ENCODE measurements at regions not wholly inside any gene's neighbourhood (a gene's known extent, or its start where the extent isn't known, plus 50 kb on each side); places are given as distances from the start of the nearest gene placed in this dataset.
"Not testable (repeated sequence)": the region's sequence is repeated elsewhere in the genome, so short reads cannot be mapped to it uniquely, and the experiment has no call there.

DNA sequence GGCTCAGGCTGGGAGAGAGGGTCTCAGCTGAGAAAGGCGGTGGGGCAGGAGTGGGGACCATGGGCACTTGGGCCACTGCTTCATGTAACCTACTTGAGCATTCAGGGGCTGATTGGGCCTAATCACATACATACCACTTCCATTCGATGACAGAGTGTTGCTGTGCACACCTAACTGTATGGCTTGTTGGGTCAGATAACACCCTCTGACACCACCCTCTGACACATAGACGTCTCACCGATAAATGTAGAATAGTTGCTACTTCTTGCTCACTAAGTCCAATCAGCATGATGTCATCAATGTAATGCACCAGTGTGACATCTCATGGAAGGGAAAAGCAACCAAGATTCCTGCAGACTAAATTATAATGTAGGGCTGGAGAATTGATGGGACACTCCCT is 252.9 kb upstream of the SGCG start:
- FAIRE-seq: not testable (repeated sequence)

- FAIRE-seq: no peak
Observed at GRCh38 chr13:22929381-22930126, 251.2 kb upstream of the SGCG start.

DNA sequence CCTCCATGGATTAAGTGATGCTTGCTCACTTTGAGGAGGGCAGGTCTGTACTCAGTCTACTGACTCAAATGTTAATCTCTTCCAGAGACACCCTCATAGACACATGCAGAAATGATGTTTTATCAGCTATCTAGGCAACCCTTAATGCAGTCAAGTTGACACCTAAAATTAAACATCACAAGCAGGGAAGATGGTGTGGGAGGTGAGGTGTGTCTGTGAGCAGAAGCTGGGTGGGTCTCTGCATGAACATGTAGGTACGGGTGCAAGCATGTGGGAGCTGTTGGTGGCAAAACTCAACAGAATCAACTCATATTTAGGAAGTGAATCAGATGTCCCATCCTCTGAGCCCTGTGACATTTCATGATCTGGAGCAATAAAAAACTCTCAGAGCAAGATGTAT is 249.2 kb upstream of the SGCG start:
- no peak for FAIRE-seq

GRCh38 chr13:22932632-22933412 is 248.0 kb upstream of the SGCG start:
- FAIRE-seq: not testable (repeated sequence)

GRCh38 chr13:22933571-22934181 is 247.1 kb upstream of the SGCG start:
- no peak for FAIRE-seq

- FAIRE-seq: no peak
Observed at GRCh38 chr13:22934744-22935523, 245.8 kb upstream of the SGCG start.

DNA sequence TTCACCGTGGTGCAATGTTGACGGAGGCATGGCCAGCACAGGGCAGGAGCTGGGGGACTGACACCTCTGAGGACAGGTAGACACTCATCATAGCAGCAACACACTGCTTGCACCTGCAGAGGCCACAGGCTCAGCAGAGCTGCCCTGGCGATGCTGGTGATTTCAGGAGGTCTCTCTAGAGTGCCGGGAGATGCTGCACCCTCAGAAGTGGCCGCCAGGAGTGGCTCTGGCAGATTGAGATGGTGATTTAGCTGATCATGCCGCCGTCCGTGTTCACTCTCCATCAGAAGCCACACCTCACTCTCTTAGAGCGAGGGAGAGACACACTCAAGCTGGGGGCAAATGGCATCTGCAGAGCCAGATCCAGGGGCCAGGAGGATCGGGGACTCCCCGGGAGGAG is 244.6 kb upstream of the SGCG start:
- no peak for FAIRE-seq

DNA sequence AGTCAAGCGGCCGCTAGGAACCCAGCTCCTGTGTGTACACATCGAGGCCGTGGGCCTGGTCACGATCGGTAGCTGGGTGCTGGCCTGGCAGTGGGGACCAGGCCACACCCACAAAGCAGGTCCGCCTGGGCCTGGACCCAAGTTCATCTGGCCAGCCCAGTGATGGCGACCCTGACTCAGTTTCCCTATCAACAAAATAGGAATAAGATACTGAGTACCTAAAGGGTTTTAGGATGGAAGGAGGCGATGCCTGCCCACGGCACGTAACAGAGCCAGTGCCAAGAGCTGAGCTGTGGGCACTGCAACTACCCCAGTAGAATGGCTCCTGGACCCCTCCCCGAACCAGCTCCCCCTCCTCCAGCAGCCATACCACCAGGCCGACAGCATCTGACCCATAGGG is 243.5 kb upstream of the SGCG start:
- FAIRE-seq: no peak

DNA sequence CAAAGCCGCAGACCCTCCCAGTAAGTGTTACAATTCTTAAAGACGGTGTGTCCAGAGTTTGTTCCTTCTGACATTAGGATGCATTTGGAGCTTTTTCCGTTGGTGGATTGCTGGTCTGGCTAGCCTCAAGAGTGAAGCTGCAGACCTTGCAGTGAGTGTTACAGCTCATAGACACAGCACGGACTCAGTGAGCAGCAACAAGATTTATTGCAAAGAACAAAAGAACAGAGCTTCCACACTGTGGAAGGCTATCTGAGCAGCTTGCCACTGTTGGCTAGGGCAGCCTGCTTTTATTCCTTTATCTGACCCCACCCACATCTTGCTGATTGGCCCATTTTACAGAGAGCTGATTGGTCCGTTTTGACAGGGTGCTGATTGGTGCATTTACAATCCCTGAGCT is 242.8 kb upstream of the SGCG start:
- no peak for FAIRE-seq

GRCh38 chr13:22938576-22938975 is 242.2 kb upstream of the SGCG start:
- FAIRE-seq: no peak

- FAIRE-seq: no peak
Observed at GRCh38 chr13:22939157-22939556, 241.6 kb upstream of the SGCG start.

- no peak for FAIRE-seq
Observed at GRCh38 chr13:22940090-22940710, 240.6 kb upstream of the SGCG start.

DNA sequence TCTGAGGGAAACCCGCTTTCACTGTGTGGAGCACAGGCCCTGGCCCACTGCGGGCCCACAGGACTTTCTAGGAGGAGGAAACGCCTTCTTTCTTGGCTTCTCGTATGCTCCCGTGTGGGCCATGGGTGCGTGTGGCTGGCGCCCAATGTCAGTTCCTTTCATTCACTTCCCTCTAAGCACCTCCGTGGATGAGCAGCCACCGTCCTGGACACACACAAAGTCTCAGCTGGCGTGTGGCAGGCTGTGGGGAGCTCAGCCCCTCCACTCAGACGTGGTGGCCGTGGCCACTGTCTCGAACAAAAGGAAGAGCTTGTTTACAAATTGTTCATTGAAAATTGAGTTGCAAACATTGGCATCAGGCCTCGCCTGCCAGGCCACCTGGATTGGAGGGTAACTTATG is 240.0 kb upstream of the SGCG start:
- no peak for FAIRE-seq

DNA sequence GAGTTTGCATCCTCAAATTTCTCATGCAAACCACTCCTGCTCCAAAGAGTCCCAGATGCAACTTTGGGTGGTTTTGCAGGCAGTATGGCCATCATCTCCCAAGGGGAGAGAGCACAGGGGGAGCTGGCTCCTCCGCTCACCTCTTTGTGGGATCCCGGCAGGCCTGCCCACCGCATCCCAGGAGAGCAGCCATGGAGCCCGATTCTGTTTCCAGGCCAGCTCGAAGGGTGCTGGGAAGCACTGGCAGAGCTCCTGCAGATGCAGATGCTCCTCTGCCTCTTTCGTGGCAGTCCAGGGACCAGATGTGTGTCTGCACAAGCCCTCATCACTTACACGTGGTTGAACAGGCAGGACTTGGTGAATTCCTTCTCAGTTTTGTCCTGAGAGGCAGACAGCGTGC is 239.3 kb upstream of the SGCG start:
- not testable (repeated sequence) for FAIRE-seq

DNA sequence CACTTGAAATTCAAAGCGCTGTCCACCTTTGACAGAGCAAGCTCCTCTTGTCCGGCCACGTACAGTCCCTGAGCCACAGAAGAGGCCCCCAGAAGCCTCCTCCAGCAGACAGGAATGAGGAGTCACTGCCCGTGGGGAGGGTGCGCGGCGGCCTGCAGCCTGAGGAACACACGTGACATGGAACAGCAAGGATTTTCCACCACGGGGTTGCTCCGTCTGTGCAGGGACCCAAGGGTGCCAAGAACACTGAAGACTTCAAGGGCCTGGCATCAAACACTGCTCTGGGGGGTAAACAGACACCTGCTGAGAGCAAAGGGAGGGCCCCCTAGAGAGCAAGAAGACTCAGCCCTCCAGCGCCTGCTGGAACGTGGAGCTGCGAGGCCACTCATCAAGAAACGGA is 237.9 kb upstream of the SGCG start:
- not testable (repeated sequence) for FAIRE-seq

DNA sequence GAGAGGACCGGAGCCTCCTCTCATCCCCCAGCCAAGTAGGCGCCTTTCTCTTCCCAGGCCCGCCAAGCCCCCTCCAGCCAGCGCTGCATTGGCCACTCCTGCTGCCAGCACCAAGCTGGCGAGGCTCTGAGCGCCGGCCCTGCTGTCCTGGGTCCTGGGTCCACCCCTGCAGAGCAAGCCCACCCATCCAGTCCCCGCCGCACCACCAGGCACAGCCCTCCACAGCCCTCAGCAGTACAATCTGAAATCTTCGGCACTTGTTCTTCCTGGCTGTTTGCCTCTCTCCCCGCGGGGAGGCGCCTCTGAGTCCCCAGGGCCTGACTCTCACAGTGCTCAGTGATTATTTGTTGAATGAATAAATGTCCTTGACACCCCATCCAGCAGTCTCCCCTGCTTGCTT is 236.4 kb upstream of the SGCG start:
- FAIRE-seq: no peak

DNA sequence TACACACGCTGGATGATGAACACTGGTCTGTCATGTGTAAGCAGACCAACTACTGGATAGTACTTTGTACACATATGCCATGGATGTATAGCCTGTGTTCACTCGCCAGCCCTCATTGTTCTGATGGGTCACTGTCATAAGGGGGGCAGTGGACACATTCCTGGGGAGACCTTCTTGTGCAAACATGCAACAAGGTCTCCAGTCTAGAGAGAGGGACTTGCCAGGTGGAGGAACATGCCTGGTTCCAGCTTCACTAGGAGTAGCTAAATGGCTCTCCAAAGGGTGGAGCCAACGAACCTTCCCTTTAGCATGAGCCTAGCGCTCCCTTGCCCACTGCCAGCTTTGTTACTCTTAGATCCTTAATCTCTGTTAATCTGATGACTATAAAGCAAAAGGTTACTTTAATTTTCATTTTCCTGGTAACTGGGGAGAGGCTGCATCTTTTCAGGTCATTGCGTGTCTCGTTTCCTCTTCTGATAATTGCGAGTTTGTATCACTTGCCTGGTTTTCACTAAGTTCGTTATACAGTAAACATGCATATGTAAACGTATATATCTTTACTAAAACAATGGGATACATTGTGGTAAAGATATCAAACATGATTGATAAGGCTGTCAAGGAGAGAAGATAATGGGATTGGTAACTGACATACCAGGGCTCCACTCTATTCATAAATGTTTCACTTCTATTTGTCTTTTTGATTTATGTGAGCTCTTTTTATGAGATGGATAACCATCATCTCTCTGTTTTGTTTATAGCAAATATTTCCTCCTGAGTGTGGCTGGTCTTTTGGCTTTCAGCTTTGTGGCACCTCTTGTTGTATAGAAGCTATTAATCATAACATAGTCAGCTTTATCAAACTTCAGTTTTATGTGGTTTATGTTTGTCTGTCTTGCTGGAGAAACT is 235.2 kb upstream of the SGCG start:
- no peak for FAIRE-seq

GRCh38 chr13:22948421-22948820 is 232.4 kb upstream of the SGCG start:
- no peak for FAIRE-seq

DNA sequence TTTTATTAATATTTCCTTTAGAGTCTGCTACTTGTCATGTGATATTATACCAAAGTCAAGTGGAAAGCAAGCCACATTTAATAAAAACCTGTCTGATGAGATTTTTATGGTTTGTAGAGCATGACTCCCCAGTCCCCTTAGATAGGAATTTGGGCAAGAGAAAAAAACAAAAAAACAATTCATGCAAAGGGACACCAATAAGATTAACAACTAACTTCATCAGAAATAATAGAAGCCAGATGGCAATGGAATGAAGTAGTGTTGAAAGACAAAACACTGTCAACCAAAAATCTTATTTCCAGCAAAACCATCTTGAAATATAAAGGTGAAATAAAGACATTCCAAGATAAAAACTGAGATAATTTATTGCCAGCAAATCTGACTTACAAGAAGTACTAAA is 228.8 kb upstream of the SGCG start:
- FAIRE-seq: not testable (repeated sequence)

- not testable (repeated sequence) for FAIRE-seq
Observed at GRCh38 chr13:22955147-22955546, 225.6 kb upstream of the SGCG start.

DNA sequence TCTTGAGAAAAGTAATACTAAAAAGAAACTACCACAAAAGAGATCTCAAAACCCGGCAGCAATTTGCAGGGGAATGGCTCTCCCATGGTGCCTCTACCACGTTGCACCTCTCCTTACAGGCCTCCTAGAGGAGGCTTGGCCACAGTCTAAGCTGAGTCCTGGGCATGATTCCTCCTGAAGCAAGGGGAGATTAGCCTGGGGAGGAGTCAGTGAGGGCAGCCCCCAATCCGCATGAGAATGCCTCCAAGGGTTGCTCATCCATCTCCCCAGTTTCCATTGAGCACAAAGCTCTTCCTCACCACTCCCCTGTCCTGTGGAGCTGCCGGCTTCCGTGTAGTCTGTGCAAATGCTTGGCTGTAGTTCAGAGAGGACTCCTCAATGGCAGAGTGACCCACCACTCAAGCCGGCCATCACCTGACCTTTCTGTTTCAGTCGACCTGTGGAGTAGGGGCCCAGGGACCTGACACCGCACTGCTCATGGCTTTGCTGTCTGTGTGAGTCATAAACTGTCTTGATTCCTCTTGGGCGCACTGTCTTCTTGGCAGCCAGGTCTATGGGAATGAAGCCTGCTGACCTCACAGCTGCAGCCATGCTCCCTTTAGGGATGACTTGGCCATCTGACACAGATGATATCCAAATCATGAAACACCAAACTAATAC is 224.2 kb upstream of the SGCG start:
- not testable (repeated sequence) for FAIRE-seq
